Esophagus muscularis mucosa (tissue), 4 donors: ENCODE measurements at regions not wholly inside any gene's neighbourhood (a gene's known extent, or its start where the extent isn't known, plus 50 kb on each side); places are given as distances from the start of the nearest gene placed in this dataset.

Source experiments
- CTCF ChIP-seq, 3 experiments: fragments of 200-600 bp in 2 of 3; fragments of 450-650 bp in 1 of 3; sonication (generic) in 2 of 3; IDR thresholded peaks; one replicate each; pipeline ENCODE4 v1.5.1; 2017 to 2019; ENCODE audit warnings: antibody characterized with exemption in 3 of 3, mild to moderate bottlenecking in 2 of 3, moderate library complexity in 1 of 3
- EP300 ChIP-seq: sonication (generic); formaldehyde crosslinking; IDR thresholded peaks from one replicate; pipeline ENCODE4 v1.6.1; 2017; ENCODE audit warnings: antibody characterized with exemption
- POLR2A ChIP-seq: fragments of 450-650 bp; IDR thresholded peaks from one replicate; pipeline ENCODE4 v1.6.1; 2017; ENCODE audit warnings: antibody characterized with exemption, moderate library complexity, mild to moderate bottlenecking, low read depth
- POLR2AphosphoS5 ChIP-seq, 2 donors: sonication (generic); formaldehyde crosslinking; IDR thresholded peaks; one replicate each; pipeline ENCODE4 v1.6.1; 2017; ENCODE audit warnings: antibody characterized with exemption in 2 of 2

GRCh38 chrX:118199997-118200396, 83.4 kb upstream of the KLHL13 start:
- TF ChIP-seq CTCF (IDR thresholded peaks at IDR 0.05) (no peak), POLR2A (no peak), EP300 (no peak), POLR2AphosphoS5 (IDR thresholded peaks at IDR 0.05) (no peak)
